GM12878 (cell line): ENCODE measurements at regions not wholly inside any gene's neighbourhood (a gene's known extent, or its start where the extent isn't known, plus 50 kb on each side); places are given as distances from the start of the nearest gene placed in this dataset.

Source experiments
- ATAC-seq: fragments of 200-7000 bp; cut with Tn5 transposase; 3 replicates; pipeline ENCODE4 v1.9.1; 2020; ENCODE audit warnings: mild to moderate bottlenecking, moderate library complexity
- BruUV-seq: library from RNA; stranded (reverse); fragments of 400-500 nt; replicated peaks from 2 replicates; lab custom pipeline; 2021; lab: Mats Ljungman, UMichigan
- CTCF ChIA-PET: fragments of 300-600 bp; sonication (Branson Sonifier 250); formaldehyde crosslinking; extraction: SDS; loops from one replicate; lab custom pipeline; 2021; ENCODE audit warnings: inconsistent platforms; lab: Yijun Ruan, JAX
- POLR2A ChIA-PET: fragments of 350-600 bp; formaldehyde crosslinking; extraction: SDS; loops from one replicate; lab custom pipeline; 2021; ENCODE audit warnings: inconsistent platforms; lab: Charles Lee
- RAD21 ChIA-PET: fragments of 300-600 bp; sonication (Branson Sonifier 250); formaldehyde crosslinking; loops from one replicate; lab custom pipeline; 2023; ENCODE audit warnings: antibody characterized with exemption; ENCODE audit not compliant: unreplicated experiment; lab: Charles Lee
- SMC1A ChIA-PET: fragments of 300-600 bp; sonication (Branson Sonifier 250); formaldehyde crosslinking; loops from one replicate; lab custom pipeline; 2023; ENCODE audit not compliant: unreplicated experiment, uncharacterized antibody; lab: Charles Lee
- DNase-seq: peaks from one replicate; pipeline ENCODE4 v3.0.0-alpha.2; 2011; ENCODE audit warnings: low read depth, low spot score
- FAIRE-seq: peaks from 3 replicates; lab custom pipeline; 2011; peaks lifted over from hg19 to GRCh38; lab: Jason Lieb, UNC
- H2AFZ ChIP-seq: 2 replicates; pipeline ENCODE4 v1.6.0; 2011; ENCODE audit warnings: low read depth, low read length, control low read depth; ENCODE audit not compliant: control insufficient read depth
- H3K27ac ChIP-seq: 2 replicates; pipeline ENCODE4 v1.5.1; 2011; ENCODE audit warnings: control low read depth; ENCODE audit not compliant: control insufficient read depth, insufficient read depth
- H3K27me3 ChIP-seq, 2 experiments: replicated peaks in 1 of 2; 2 replicates each; pipeline versions ENCODE4 v1.6.0 to v1.6.1; 2011; ENCODE audit warnings: low read length in 1 of 2; ENCODE audit not compliant: control insufficient read depth in 2 of 2, insufficient read depth in 2 of 2
- H3K36me3 ChIP-seq, 2 experiments: 2 replicates each; pipeline ENCODE4 v1.5.1; 2011; ENCODE audit warnings: low read length in 1 of 2; ENCODE audit not compliant: control insufficient read depth in 2 of 2, insufficient read depth in 2 of 2
- H3K4me1 ChIP-seq: 2 replicates; pipeline ENCODE4 v1.6.1; 2011; ENCODE audit warnings: mild to moderate bottlenecking, low read length, moderate library complexity, mixed read lengths; ENCODE audit not compliant: control insufficient read depth, insufficient read depth
- H3K4me2 ChIP-seq: 2 replicates; pipeline ENCODE4 v1.6.0; 2011; ENCODE audit warnings: control low read depth; ENCODE audit not compliant: control insufficient read depth, insufficient read depth
- H3K4me3 ChIP-seq: fragments of 200-600 bp; sonication (generic); 2 replicates; pipeline ENCODE4 v1.5.1; 2016
- H3K79me2 ChIP-seq: 2 replicates; pipeline ENCODE4 v1.6.0; 2011; ENCODE audit warnings: low read length; ENCODE audit not compliant: control insufficient read depth, insufficient read depth
- H3K9ac ChIP-seq: 2 replicates; pipeline ENCODE4 v1.8.0; 2011; ENCODE audit warnings: low read length, control low read depth, mixed read lengths; ENCODE audit not compliant: control insufficient read depth, insufficient read depth
- H3K9me3 ChIP-seq: replicated peaks from 3 replicates; pipeline ENCODE4 v1.5.1; 2011; ENCODE audit warnings: mild to moderate bottlenecking, low read length; ENCODE audit not compliant: control insufficient read depth, insufficient read depth
- H4K20me1 ChIP-seq: 2 replicates; pipeline ENCODE4 v1.6.0; 2011; ENCODE audit not compliant: control insufficient read depth, insufficient read depth
- EP300 ChIP-seq, 2 experiments: fragments of 150-350 bp in 1 of 2; IDR thresholded peaks; 2 replicates each; pipeline ENCODE4 v1.6.1; 2011 to 2012; ENCODE audit warnings: low read depth in 2 of 2, low read length in 2 of 2, borderline replicate concordance in 1 of 2, improper control_type of control experiment in 1 of 2, inconsistent platforms in 1 of 2; ENCODE audit not compliant: control insufficient read depth in 1 of 2
- ETV6 ChIP-seq, 2 experiments: fragments of 450-650 bp in 1 of 2; IDR thresholded peaks in 1 of 2; conservative IDR thresholded peaks in 1 of 2; 2 replicates each; pipeline ENCODE4 v1.6.1; 2014; ENCODE audit warnings: antibody characterized with exemption in 1 of 2, borderline replicate concordance in 1 of 2, low read depth in 1 of 2, mild to moderate bottlenecking in 1 of 2, moderate library complexity in 1 of 2
- FOXK2 ChIP-seq: fragments of 450-650 bp; IDR thresholded peaks from 2 replicates; pipeline ENCODE4 v1.6.1; 2017; ENCODE audit warnings: mild to moderate bottlenecking, moderate library complexity
- JUND ChIP-seq: IDR thresholded peaks from 2 replicates; pipeline ENCODE4 v1.6.1; 2012; ENCODE audit warnings: low read depth, mild to moderate bottlenecking, low read length, improper control_type of control experiment, moderate library complexity
- KAT2A ChIP-seq: conservative IDR thresholded peaks from 2 replicates; pipeline ENCODE4 v1.6.1; 2011; ENCODE audit warnings: low read depth, low read length; ENCODE audit not compliant: control insufficient read depth
- NFYB ChIP-seq: IDR thresholded peaks from 2 replicates; pipeline ENCODE4 v1.6.1; 2011; ENCODE audit warnings: low read depth, mild to moderate bottlenecking, low read length, improper control_type of control experiment, moderate library complexity; ENCODE audit not compliant: insufficient read depth
- RAD21 ChIP-seq: IDR thresholded peaks from 2 replicates; pipeline ENCODE4 v1.6.1; 2011; ENCODE audit warnings: mild to moderate bottlenecking, low read depth, low read length, moderate library complexity; ENCODE audit not compliant: insufficient read depth
- RUNX3 ChIP-seq: IDR thresholded peaks from 2 replicates; pipeline ENCODE4 v1.6.1; 2012; ENCODE audit warnings: low read length, inconsistent platforms
- STAT1 ChIP-seq: fragments of 450-650 bp; conservative IDR thresholded peaks from 2 replicates; pipeline ENCODE4 v1.6.1; 2014; ENCODE audit warnings: antibody characterized with exemption, mild to moderate bottlenecking
- SUZ12 ChIP-seq: fragments of 200-600 bp; sonication (generic); IDR thresholded peaks from one replicate; pipeline ENCODE4 v1.6.1; 2018; ENCODE audit warnings: antibody characterized with exemption, mild to moderate bottlenecking; ENCODE audit not compliant: unreplicated experiment
- TARDBP ChIP-seq: IDR thresholded peaks from 2 replicates; pipeline ENCODE4 v1.6.1; 2016; ENCODE audit warnings: borderline replicate concordance
- TBL1XR1 ChIP-seq: IDR thresholded peaks from 2 replicates; pipeline ENCODE4 v1.6.1; 2012; ENCODE audit warnings: low read depth, low read length, improper control_type of control experiment
- WGBS: methylation state at CpG from one replicate; pipeline ENCODE4 v1.1.6; 2016; ENCODE audit warnings: low lambda C conversion rate; ENCODE audit not compliant: insufficient replicate concordance, insufficient coverage; ENCODE audit errors: missing lambda C conversion rate; 5-methylcytosine and 5-hydroxymethylcytosine counted together
- in situ Hi-C: fragments of 300-500 bp; cut with MboI; formaldehyde crosslinking; loops from 9 replicates; pipeline ENCODE4 v1.14.3; 2018; ENCODE audit warnings: mixed read lengths
- intact Hi-C: fragments of 100-400 bp; cut with micrococcal nuclease; formaldehyde crosslinking; loops from one replicate; pipeline ENCODE4 v1.14.2; 2022; ENCODE audit not compliant: unreplicated experiment
- TF ChIP-seq, protein P1 (sequence below): IDR thresholded peaks from 2 replicates; pipeline ENCODE4 v1.6.1; 2011; ENCODE audit warnings: mild to moderate bottlenecking, low read depth, low read length, moderate library complexity; ENCODE audit not compliant: insufficient replicate concordance
- TF ChIP-seq, protein P2 (sequence below): IDR thresholded peaks from 2 replicates; pipeline ENCODE4 v1.6.1; 2011; ENCODE audit warnings: borderline replicate concordance, low read depth, mild to moderate bottlenecking, moderate library complexity, mixed read lengths, low read length; ENCODE audit not compliant: insufficient read depth; ENCODE audit errors: extremely low read length
- TF ChIP-seq, protein P3 (sequence below): IDR thresholded peaks from 2 replicates; pipeline ENCODE4 v1.6.1; 2012; ENCODE audit warnings: improper control_type of control experiment, low read depth, low read length; ENCODE audit not compliant: insufficient replicate concordance
- TF ChIP-seq, protein P4 (sequence below): IDR thresholded peaks from 2 replicates; pipeline ENCODE4 v1.6.1; 2012; ENCODE audit warnings: low read depth, low read length, improper control_type of control experiment

DNA sequence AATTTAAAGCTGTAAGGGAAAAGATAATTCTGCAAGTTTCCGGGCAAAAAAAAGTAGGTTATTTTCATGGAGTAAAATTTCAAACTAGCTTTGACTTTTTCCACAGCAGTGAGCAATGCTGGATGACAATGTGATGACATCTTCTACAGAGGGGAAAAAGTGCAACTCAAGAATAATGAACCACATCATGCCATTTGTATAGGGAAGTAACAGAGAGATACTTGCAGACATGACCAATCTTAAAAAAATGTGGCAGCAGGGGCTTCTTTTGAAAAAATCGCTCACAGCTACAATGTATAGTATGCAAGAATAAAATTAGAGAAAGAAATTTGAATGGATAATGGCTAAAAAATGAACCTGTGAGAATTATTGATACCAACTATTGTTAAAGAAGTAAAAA is 115.5 kb downstream of the DHRS2 start:
- TF ChIP-seq STAT1: no peak
- no peak for TF ChIP-seq TBL1XR1
- TF ChIP-seq, protein P1, sequence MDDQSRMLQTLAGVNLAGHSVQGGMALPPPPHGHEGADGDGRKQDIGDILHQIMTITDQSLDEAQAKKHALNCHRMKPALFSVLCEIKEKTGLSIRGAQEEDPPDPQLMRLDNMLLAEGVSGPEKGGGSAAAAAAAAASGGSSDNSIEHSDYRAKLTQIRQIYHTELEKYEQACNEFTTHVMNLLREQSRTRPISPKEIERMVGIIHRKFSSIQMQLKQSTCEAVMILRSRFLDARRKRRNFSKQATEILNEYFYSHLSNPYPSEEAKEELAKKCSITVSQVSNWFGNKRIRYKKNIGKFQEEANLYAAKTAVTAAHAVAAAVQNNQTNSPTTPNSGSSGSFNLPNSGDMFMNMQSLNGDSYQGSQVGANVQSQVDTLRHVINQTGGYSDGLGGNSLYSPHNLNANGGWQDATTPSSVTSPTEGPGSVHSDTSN: no peak
- TF ChIP-seq NFYB: no peak
- TF ChIP-seq EP300 (IDR thresholded peaks at IDR 0.05; ENCODE audit: borderline replicate concordance in 1 of 2, control insufficient read depth in 1 of 2, low read depth in 2 of 2, low read length in 2 of 2): no peak
- TF ChIP-seq, protein P2, sequence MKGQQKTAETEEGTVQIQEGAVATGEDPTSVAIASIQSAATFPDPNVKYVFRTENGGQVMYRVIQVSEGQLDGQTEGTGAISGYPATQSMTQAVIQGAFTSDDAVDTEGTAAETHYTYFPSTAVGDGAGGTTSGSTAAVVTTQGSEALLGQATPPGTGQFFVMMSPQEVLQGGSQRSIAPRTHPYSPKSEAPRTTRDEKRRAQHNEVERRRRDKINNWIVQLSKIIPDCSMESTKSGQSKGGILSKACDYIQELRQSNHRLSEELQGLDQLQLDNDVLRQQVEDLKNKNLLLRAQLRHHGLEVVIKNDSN: no peak
- TF ChIP-seq, protein P3, sequence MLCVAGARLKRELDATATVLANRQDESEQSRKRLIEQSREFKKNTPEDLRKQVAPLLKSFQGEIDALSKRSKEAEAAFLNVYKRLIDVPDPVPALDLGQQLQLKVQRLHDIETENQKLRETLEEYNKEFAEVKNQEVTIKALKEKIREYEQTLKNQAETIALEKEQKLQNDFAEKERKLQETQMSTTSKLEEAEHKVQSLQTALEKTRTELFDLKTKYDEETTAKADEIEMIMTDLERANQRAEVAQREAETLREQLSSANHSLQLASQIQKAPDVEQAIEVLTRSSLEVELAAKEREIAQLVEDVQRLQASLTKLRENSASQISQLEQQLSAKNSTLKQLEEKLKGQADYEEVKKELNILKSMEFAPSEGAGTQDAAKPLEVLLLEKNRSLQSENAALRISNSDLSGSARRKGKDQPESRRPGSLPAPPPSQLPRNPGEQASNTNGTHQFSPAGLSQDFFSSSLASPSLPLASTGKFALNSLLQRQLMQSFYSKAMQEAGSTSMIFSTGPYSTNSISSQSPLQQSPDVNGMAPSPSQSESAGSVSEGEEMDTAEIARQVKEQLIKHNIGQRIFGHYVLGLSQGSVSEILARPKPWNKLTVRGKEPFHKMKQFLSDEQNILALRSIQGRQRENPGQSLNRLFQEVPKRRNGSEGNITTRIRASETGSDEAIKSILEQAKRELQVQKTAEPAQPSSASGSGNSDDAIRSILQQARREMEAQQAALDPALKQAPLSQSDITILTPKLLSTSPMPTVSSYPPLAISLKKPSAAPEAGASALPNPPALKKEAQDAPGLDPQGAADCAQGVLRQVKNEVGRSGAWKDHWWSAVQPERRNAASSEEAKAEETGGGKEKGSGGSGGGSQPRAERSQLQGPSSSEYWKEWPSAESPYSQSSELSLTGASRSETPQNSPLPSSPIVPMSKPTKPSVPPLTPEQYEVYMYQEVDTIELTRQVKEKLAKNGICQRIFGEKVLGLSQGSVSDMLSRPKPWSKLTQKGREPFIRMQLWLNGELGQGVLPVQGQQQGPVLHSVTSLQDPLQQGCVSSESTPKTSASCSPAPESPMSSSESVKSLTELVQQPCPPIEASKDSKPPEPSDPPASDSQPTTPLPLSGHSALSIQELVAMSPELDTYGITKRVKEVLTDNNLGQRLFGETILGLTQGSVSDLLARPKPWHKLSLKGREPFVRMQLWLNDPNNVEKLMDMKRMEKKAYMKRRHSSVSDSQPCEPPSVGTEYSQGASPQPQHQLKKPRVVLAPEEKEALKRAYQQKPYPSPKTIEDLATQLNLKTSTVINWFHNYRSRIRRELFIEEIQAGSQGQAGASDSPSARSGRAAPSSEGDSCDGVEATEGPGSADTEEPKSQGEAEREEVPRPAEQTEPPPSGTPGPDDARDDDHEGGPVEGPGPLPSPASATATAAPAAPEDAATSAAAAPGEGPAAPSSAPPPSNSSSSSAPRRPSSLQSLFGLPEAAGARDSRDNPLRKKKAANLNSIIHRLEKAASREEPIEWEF: no peak
- TF ChIP-seq SUZ12: no peak
- no peak for TF ChIP-seq RAD21
- TF ChIP-seq TARDBP: no peak
- TF ChIP-seq ETV6 (conservative IDR thresholded peaks at IDR 0.05 in 1 of 2, IDR thresholded peaks at IDR 0.05 in 1 of 2; ENCODE audit: borderline replicate concordance in 1 of 2, low read depth in 1 of 2): no peak
- TF ChIP-seq JUND: no peak
- no peak for TF ChIP-seq FOXK2
- TF ChIP-seq KAT2A: no peak
- TF ChIP-seq RUNX3: no peak
- TF ChIP-seq, protein P4, sequence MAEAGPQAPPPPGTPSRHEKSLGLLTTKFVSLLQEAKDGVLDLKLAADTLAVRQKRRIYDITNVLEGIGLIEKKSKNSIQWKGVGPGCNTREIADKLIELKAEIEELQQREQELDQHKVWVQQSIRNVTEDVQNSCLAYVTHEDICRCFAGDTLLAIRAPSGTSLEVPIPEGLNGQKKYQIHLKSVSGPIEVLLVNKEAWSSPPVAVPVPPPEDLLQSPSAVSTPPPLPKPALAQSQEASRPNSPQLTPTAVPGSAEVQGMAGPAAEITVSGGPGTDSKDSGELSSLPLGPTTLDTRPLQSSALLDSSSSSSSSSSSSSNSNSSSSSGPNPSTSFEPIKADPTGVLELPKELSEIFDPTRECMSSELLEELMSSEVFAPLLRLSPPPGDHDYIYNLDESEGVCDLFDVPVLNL: no peak
- Histone ChIP-seq H3K27ac (no peak overlapping the region), H3K9ac (no peak overlapping the region), H3K9me3 (no peaks in the 10 kb centered on the region), H3K36me3 (no peaks in the 10 kb centered on the region), H3K27me3 (no peaks in the 10 kb centered on the region), H2AFZ (no peak overlapping the region), H4K20me1 (no peaks in the 10 kb centered on the region), H3K4me2 (no peak overlapping the region), H3K4me1 (no peaks in the 10 kb centered on the region), H3K4me3 (no peak overlapping the region), H3K79me2 (no peaks in the 10 kb centered on the region)
- 22% methylated on average over 2 of the region's 2 CpGs for WGBS
- ChIA-PET SMC1A (no interaction called here), CTCF (no interaction called here), POLR2A (no interaction called here), RAD21 (no interaction called here)
- in situ Hi-C loops: no loop called here
- DNase-seq: no peak
- intact Hi-C loops: no loop called here
- ATAC-seq: no peak
- no TSS peak for BruUV-seq
- FAIRE-seq: no peak
